ENCODE measurements at regions not wholly inside any gene's neighbourhood (a gene's known extent, or its start where the extent isn't known, plus 50 kb on each side); places are given as distances from the start of the nearest gene placed in this dataset.
A peak's percentile ranks its signal among the peaks of the same experiment; 100 is the strongest.
"Not testable (repeated sequence)": the region's sequence is repeated elsewhere in the genome, so short reads cannot be mapped to it uniquely, and the experiment has no call there.

DNA sequence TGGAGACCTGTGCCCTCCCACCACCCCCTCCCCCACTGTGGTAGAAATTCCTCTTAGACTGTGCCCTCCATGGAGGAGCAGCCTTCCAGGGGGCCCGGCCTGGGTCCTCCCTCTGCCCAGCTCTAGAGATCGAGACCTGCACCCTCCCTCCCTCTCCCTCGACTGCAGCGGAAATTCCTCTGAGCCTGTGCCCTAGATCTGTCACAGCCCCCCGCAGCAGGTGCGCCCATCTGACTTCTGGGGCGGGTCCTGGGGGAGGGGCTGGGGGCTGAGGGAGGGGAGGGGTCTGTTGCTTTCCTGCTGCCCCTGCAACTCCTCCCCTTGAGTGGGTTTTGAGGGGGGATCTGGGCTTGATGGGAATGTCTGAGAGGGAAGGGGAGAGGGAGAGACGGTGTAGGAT, 177.8 kb upstream of the GSE1 start:
- DNase-seq: no peak

DNA sequence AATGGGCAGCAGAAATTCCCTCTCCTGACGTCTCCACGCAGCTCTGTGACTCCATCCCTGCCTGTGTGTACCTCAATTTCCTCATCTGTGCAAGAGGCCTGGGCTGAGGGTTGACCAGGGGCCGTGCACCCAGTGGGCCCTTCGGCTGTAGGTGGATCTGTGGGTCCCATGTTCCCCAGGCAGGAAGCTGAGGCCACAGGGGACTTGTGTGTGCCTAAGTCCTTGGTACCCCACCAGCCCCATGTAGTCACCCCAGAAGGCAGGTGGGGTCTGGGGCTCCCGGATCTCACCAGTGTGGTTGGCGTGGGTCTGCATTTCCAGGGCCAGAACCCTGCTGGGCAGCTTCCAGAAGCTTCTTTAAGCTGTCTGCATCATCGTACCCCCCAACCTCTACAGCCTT, 177.4 kb upstream of the GSE1 start:
- no peak for DNase-seq

DNA sequence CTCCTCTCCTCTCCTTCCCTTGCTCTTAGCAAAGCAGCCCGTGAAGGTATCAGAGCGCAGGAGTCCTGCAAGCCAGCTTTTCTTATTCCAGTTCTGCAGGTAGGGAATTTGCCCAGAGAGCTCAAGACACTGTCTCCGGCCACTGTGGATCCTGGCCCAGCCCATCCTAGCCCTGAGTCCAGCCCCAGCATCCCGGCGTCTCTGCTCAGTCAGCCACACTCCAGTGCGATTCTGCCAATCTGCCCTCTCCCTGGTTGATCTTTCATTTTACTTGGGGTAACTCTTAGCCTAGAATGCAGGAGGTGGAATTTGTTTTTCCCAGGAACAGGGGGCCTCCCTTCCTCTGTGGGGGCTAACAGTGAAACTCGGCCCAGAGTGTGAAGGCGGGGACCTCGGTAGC, 176.9 kb upstream of the GSE1 start:
- peak; percentile 14 for DNase-seq

DNA sequence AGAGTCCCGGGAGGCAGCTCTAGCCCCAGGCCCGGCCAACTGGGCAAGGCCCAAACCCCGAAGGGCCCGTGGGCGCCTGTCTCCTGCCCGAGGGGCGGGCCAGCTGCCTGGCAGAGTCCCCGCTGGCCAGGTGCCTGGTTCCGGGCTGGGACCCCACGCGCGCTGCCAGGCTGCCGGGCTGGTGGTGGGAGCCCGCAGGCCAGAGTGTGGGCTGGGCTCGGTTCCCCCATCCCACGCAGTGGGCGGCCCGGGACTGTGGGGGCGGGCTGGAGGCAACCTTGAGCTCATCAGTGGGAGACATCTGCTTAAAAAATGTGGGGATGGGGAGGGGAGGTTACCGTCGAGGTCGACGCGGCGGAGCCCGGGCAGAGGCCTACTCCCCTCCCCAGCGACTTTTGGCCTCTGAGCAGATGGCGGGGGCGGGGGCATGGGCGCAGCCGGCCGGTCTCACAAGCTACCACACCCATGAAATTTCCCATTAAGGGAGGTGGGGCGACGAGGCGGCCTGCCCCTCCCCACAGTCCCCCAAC, 176.4 kb upstream of the GSE1 start:
- DNase-seq: peak; percentile 74

DNA sequence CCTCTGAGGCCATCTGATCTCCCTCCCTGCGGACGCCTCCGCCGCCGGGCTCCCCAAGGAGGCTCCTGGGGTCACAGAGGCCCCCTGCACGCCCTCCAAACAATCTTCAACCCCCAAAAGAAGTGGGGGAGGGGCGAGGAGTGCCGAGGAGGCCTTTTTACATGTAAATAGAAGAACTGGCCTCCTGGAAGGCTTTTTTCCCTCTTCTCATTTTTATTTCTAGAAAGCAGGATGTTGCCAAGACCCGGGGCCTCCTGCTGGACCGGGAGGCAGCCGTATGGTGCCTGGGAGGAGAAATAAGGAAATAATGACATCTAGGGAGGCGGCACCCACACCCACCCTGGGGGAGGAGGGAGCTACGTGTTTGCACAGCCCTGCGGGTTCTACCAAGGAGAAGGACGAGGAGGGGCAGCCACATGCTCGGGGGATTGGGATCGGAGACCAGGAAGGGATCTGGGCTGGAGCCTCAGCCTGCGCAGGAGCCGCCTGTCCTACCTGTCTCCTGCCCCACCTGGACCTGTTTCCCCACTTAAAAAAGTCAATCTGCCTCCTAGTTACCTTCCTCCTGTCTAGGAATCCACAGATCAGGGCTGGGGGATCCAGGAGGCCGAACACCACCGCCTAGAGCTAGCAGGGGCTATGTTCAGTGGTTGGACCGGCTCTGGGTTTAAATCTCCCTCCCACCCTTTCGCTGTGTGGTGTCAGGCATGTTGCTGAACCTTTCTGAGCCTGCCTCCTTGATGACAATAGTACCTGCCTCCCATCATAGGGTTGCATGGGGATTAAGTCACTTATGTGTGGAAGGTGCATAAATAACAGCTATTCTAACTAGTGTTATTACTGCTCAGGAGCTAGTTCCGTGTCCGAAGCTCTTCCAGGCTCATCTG, 175.7 kb upstream of the GSE1 start:
- DNase-seq: peak; percentile 73

DNA sequence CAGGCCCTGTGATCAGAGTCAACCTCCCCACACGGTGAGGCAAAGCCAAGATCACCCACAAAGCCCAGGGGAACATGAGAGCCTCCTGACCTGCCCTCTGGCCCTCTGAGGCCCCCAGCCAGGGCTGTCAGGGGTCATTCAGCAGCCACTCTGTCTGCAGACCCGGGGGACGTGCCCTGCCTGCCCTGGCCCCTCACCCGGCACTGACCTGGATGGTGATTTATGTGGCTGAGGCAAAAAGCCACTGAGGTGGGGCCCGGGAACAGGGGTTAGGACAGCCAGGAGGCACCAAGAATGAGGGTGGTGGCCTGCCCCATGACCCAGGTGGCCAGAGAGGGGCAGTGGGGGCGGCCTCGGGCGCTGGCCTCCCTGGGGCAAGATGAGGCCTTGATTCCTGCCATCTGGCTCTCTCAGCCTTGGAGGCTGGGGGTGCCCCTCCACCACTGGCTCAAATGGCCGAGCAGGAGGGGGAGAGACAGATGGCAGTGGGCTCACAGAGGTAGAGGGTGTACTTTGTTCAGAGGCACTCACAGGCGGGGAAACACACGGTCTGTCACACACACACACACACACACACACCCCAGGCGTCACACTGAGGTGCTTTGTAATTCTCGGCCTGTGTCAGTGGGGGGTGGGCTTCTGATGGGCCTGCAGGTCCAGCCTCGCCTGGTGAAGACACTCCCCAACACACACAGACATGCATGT, 174.0 kb upstream of the GSE1 start:
- no peak for DNase-seq

DNA sequence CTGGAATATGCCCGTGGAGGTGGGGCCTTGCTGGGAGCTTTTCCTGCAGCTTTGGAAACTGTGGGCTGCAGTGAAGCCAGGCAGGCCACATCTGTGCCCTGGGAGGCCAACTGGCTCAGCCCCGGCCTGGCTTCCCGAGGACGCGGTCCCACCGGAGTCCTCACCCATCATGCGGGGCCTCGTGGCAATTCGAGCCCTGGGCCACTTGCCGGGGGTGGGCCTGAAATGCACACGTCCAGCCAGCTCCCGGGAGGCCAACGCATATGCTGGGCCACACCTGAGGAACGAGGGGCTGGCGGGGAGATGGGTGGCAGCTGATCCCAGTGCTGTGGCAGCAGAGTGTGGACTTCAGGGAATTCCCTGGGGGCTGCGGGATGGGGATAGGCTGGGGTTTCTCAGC, 172.4 kb upstream of the GSE1 start:
- no peak for DNase-seq

DNA sequence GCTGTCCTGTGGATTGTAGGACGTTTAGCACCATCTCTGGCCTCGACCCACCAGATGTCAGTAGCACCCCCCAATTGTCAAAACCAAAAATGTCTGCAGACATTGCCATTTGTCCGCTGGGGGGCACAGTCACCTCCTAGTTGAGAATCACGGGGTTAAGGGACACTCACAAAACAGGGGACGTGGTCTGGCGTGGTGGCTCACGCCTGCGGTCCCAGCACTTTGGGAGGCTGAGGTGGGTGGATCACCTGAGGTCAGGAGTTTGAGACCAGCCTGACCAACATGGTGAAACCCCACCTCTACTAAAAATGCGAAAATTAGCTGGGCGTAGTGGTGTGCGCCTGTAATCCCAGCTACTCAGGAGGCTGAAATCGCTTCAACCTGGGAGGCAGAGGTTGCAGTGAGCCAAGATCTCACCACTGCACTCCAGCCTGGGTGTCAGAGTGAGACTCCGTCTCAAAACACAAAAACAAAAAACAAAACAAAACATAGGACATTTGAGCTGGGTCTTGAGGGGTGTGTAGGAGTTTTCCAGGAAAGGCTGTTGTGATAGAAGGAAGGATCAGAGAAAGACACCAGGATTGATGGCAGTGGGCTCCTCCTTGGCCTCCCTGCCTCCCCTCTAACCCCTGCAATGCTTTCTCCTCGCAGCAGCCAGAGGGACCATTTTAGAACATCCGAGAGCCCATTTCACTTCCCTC, 171.8 kb upstream of the GSE1 start:
- DNase-seq: no peak

DNA sequence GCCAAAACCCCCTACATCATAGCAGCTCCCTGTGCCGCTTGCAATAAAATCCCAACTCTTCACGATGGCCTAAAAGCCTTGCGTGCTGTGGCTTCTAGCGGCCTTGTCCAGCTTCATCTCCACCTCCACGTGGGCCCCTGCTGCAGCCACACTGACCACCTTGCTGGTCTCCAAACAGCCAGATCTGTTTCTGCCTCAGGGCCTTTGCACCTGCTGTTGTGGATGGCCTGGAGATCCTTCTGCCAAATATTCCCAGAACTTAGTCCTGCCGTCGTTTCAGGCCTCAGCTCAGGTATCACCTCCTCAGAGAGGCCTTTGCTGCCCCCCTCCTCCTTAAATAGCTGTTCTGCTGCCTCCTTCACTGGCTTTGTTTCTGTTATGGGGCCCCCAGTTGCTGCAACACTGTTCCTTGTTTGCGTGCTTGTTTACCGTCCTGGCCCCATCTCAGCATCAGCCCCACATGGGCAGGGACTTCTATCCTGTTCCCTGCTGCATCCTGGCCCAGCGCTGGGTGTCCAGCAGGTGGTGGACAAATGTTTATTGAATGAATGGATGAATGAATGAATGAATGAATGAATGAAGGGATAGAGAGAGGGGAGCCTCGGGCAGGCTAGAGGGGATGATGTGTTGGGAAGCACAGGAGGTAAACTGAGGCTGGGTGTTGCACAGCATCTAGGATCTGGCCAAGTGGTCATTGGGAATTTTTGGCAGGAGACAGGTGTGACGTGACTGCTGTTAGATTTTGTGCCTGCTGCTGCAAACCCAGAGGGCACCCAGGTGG, 171.0 kb upstream of the GSE1 start:
- no peak for DNase-seq

DNA sequence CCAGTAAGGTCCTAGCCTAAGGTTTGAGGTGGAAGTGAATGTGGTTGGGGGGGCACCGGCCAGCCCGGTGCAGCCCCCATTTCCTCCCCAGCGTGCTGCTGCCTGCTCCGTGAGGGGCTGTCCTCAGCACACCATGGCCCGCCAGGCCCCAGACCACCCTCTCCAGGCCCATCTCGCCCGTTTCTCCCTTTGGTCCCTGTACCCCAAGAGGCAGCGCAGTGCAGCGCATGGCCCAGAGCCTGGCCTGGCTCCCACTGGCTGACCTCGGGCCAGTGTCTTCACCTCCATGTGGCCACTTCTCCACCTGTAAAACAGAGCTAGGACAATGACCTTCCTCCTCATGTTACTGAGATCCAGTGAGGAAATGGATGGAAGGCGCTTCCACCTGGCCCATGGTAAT, 170.0 kb upstream of the GSE1 start:
- no peak for DNase-seq

DNA sequence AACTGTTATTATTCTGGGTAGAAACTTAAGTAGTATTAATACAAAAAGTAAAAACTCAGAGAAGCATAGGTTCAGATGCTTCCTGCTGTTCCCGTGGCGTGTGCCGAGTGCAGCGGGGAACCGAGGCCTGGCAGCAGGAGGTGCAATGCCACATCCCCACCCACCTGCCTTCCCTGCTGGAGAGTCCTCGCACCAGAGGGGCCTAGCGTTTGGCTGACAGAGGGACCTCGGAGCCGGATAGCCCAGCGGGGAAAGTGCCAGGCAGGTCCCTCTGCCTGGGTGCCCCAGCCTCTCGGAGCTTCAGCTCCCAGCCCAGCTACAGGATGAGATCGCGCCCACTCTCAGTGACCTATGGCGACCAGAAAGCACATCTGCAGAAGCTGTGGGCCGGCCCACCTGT, 169.6 kb upstream of the GSE1 start:
- no peak for DNase-seq

DNA sequence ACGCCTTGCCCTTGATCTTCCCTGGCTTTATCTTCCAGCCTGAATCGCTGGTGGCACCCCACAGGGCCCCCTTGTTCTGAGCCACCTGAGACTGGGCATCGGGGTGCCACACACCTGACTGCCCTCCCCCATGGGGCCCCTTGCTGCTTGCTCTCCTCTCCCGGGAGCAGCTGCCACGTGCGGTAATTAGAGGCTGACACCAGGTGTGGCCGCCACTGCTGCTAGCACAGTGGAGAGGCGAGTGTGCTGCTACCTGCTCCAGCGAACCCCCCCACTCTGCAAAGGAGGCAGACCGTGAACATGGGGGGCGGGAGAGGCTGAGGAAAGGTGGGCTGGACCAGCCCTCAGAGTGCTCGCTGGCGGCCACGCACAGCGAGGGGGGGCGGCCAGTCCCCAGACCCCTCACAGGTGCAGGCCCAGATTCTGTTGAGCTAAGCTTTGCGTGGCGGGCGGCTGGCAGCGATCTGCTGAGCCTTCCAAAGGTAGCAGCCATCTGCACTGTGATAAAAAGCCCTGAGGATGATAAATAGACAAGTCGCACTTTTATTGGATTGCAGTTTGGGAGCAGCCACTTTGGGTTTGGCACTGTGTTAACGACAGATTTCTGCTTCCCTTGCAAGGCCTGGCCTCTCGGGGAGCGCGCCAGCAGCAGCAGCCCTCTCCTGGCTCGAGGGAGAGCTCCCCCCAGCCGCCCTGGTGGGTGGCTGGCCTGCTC, 167.9 kb upstream of the GSE1 start:
- no peak for DNase-seq

DNA sequence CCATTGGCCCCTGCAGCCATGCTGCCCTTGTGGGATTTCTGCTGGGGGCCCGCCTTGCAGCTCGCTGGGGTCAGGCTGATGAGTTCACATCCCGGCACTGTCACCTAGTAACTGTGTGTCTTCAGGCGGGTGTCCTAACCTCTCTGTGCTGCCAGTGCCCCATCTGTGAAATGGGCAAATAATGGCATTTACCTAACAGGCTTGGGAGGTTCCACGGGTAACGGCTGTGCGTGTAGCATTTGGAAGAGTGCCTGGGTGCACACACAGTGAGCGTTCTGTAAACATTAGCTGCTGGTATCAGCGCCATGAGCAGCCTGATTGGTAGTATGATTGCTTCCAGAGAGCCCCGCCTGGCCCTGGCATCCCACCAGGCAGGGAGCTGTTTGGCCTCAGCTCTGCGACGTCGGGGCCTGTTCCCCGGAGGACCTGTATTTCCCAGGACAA, 167.3 kb upstream of the GSE1 start:
- no peak for DNase-seq

DNA sequence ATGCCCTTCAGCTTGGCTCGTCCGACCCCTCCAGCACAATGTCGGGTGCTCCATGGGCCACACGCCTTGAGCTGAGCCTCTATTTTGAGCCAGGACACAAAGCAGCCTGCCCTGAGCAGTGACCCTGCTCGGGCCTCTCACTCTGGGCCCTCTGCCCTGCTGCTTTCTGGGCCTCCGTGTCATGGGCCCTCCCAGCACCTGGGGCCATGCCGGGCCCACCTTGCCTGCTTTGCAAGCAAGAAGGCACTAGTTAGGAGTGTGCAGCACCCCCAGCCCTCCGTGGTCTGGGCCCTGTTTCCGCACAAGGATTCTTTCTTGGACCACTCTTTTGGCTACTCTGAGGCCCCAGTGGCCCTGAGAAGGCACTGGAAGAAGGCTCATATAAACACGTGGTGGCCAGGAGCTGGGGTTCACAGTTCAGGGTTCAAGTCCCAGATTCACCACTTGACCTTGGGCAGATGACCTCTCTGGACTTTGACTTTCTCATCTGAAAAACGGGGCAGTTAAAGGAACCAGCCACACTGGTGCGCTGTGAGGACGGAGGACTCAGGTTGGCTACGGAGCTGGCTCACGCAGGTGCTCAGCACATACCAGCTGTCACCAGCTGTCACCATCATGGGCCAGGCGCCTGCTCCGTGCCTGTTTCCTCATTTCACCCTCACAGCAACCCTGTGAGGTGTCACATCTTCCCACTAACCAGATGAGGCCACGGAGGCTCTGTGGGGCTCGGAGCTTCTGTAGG, 166.0 kb upstream of the GSE1 start:
- no peak for DNase-seq

DNA sequence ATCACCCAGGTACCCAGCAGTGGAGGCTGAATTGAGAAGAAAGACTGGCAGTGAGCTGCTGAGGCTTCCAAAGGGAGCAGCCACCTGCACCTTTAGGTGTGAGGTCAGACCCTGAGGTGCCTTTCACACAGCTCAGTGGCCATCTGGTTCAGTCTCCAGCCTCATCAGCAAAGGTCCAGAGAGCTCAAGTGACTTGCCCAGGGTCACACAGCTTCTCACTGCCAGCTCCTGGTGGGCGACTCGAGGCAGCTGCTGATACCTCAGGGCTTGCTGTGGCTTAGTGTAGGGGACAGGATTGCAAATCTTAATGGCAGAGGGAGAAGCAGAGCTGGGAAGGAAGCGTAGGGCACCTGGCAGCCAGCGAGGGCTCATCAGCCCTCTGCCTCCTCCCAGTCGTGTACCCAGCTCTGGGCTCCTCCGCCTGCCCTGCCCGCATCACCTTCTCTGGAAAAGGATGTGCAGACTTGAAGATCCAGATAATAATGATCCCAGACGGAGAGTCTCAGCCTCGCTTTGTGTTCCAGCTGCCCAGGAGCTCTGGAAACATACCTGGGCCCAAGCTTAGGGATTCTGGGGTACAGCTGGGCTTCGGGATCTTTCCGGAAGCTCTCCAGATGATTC, 165.3 kb upstream of the GSE1 start:
- no peak for DNase-seq

DNA sequence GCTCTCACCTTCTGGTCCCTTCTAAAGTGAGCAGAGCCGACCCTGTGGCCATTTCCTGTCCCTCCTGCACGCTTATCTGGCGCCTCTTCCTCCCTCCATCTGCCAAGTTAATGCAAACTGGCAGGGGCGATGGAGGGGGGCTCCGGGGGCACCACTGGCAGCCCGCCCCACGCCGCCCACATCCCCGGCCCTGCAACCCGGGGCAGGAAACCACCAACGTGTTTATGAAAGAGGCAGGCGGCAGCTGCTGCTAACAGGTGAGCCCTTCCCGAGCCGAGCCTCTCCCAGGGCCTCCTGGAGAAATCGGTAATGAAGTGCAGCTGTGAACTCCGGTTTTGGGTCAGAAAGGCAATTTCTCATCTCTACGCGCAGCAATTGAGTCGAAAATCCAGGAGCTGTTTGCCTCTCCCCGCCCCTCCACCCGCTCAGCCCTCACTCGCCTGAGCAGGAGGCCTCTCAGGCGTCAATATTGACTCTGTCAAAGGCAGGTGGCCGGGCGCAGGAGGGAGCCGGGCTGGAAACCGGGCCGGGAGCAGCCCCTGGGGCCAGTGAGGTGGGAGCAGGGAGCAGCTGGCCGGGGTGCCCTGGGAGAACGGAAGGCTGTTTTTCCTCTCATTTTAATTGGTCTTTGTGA, 164.4 kb upstream of the GSE1 start:
- DNase-seq: no peak

DNA sequence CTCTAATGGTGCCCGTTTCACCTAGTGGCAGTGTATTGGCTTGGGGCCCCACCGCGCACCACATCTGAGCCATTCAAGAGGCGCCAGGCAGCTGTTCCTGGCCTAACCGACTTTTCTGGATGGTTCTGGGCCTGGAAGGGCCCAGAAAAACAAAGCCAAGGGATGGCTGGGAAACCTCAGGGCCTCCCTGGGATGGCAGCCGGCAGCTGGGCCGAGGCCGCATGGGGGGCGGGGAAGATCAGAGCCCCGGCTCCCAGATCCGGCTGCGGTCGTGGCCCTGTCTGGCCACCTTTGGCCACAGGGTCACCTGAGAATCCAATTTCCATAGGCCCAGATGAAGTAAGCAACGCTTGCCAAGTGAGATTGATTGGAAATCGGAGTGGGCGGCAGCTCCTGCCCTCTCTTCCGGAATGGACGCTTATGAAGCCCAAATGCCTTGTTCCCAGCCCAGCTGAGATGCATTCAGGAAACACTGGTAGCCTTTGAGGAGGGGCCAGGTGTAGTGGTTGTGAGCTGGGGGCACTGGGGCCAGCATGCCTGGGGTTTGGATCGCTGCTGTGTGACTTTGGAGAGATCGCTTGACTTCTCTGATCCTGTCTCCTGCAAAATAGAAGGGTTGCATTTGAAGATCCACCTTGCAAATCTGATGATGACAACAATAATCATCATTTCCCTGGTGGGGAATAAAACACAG, 163.8 kb upstream of the GSE1 start:
- DNase-seq: no peak

DNA sequence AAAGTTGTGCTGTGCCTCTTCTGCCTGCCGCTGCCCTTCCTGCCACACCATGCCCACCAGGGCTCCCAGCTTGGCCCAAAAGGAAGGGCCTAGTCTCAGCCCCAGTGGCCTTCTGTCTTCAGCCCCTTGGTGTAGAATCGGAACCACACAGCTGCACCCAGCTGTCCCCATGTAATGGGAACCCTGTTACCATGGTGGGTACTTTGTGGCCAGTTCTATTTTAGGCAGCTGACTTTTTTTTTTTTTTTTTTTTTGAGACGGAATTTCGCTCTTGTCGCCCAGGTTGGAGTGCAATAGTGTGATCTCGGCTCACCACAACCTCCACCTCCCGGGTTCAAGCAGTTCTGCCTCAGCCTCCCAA, 163.3 kb upstream of the GSE1 start:
- no peak for DNase-seq

DNA sequence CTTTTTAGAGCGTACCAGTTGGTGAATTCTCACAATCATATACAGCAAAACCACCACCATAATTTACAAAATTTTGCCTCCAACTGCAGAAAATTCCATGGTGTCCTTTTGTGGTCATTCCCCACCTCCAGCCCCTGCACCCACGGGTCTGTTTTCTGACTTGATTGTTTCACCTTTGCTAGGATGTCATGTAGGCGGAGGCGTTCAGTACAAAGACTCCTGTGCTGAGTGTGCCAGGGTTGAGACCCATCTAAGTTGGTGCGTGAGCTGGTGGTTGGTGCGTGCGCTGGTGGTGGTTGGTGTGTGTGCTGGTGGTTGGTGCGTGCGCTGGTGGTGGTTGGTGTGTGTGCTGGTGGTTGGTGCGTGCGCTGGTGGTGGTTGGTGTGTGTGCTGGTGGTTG, 162.0 kb upstream of the GSE1 start:
- DNase-seq: not testable (repeated sequence)
